HG03460 (cell line): ENCODE measurements at regions not wholly inside any gene's neighbourhood (a gene's known extent, or its start where the extent isn't known, plus 50 kb on each side); places are given as distances from the start of the nearest gene placed in this dataset.
"Not testable (repeated sequence)": the region's sequence is repeated elsewhere in the genome, so short reads cannot be mapped to it uniquely, and the experiment has no call there.

Experiments
- ATAC-seq: cut with Tn5 transposase; IDR thresholded peaks from one replicate; pipeline ENCODE4 v1.9.1; 2021; ENCODE audit not compliant: unreplicated experiment

DNA sequence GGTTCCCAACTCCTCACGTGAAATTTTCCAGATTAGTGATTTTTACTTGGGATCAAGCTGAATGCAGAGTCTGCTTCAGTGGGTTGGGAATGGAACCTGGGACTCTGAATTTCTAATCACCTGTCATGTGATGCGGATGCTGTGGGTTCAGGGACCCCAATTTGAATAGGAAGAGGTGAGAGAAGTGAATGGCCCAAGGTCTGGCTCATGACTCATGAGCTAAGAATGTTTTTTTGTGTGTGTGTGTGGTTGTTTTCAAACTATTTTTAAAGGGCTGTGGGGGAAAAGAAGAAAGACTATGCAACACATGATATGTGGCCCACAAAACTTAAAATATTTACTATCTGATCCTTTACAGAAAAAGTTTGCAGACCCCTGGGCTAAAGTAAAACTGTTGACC lies 108.5 kb upstream of the CYRIA start:
- no peak for ATAC-seq

DNA sequence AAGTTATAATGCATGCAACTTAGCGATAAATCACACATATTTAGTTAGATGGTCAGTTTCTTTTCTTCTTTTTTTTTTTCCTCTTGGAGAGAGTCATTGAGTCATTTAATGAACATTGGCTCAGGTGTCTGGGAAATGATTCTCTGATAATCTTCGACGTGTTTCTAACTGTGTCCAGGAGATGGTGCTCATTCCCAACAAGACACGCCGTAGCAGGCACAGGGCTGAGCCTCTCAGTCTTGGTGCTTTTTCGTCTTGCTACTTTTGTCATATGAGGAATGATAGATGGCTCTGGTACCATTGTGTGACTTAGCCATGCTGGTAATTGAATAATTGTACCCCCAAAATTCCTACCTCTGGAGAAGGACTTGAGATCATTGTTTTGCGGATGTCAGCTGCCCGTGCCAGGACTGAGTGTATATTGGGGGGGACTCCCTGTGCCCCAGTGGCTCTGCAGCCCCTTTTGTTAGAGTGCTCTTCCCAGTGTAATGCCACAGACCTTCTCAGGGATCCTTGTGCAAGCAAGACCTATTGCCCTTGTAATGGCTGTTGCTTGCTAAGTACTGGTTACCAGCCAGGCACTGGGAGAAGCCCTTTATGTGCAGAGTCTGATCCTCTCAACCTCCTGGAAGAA lies 107.6 kb upstream of the CYRIA start:
- ATAC-seq: peak; percentile 67

DNA sequence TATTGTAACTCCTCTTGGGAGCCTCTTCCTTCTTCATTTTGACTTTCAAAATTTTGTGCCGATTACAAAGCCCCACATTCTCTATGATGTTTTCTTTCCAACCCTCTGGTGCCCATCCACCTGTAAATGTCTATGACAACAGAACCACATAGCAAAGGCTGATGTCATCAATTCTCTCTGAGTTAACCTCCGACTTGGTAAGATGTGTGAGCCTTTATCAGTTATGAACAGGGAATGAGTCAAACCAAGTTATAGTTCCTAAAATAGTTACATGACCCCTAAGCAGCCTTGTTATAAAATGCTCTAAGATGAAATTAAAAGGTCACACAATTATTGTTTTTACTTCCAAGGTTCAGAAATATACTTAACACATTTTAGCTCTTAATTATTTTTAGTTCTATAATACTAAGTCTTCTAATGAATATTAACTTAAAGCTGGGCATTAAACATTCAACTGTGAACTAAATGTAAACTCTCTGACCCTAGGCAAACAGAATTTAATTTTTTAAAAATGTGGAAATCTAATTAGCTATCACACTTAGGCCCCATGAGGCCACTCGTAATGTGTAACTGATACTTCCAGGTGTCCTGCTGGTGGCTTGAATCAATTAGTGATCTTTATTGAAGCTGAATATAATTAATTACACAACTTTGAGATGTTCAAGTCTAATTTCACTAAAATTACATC lies 102.3 kb upstream of the CYRIA start:
- no peak for ATAC-seq

DNA sequence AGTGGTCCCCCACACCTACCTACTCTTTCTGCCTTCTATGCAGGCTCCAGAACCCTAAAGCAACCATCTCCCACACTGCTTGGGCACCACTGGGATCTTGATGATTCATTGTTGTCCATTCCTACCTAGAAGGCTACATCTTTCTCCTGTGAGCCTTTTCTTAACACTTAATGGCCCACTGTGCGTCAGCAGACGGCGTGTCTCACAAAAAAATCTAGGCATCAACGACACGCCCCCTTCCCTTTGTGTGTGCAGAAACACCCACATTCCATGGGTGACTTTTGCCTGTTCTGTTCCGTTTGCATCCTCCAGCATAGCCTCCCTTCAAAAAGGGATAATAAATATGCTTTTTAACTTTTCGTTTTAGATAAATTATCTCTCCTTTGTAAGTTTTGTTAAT lies 99.7 kb upstream of the CYRIA start:
- ATAC-seq: no peak

DNA sequence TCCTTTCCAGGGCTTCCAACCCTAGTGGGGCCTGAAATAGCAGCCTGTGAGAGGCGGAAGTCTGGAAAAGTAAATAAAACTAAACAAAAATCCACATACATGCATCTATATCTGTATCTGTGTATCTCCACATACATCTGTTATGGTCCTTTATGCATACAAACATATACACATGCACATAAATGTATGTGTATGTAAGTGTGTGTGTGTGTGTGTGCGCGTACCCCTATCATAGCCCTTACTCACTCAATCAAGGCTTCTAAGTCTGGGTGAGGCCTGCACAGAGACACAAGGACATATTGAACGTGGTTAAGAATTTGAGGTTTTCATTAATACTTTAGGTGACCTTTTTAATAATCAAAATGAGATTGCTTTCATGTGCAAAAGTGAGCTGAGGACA lies 98.9 kb upstream of the CYRIA start:
- no peak for ATAC-seq

DNA sequence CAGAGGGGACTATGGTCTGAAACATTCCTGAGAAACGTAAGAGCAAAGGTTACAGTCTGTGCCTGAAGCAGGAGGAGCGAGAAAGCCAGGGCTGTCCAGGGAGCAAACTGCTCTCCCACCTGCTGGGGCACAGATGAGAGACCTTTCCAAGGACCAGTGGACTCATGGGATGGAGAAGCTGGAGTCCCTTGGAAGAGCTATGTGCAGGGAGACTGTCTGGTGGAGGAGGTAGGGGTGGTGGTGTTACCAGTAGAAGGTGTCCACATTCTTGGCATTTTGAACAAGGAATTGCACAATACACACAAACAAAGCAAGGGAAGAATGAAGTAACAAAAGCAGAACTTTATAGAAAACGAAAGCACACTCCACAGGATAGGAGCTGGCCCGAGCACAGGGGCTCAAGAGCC lies 97.9 kb upstream of the CYRIA start:
- ATAC-seq: no peak

DNA sequence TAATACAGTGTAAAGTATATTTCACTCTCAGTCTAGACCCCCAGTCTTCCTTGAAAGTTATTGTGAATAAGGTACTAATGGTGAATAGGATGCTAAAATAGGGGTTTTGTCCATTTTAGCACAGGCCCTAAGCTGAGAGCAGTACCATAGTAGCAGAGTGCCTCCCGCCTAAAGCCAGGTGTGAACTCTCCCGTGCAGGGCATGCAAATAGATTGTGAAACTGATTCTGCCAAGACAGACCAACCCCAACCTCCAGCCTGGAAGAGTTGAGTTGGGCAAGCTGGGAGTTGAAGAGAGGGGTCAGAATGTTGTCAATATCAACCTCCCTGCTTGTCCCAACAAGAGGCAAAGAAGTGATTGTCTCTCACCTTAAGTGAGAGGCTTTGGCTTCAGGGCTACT lies 97.4 kb upstream of the CYRIA start:
- no peak for ATAC-seq

DNA sequence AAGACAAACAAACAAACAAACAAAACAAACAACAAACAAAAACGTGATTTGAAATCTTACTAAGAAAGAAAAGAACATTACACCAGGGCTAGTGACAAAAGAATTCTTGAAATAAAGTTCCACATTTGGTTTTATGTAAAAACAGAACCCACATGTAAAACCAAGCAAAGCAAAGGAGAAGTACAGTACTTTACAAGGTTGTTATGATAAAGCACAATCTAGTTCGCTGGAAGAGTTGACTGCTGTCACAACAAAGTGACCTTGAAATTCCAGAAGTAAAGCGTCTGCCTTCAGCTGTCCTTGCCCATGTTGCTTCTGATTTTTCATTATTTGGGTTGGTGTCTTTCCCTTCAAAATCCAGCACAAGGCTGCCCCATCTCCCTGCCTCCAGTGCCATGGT lies 94.8 kb upstream of the CYRIA start:
- ATAC-seq: no peak

DNA sequence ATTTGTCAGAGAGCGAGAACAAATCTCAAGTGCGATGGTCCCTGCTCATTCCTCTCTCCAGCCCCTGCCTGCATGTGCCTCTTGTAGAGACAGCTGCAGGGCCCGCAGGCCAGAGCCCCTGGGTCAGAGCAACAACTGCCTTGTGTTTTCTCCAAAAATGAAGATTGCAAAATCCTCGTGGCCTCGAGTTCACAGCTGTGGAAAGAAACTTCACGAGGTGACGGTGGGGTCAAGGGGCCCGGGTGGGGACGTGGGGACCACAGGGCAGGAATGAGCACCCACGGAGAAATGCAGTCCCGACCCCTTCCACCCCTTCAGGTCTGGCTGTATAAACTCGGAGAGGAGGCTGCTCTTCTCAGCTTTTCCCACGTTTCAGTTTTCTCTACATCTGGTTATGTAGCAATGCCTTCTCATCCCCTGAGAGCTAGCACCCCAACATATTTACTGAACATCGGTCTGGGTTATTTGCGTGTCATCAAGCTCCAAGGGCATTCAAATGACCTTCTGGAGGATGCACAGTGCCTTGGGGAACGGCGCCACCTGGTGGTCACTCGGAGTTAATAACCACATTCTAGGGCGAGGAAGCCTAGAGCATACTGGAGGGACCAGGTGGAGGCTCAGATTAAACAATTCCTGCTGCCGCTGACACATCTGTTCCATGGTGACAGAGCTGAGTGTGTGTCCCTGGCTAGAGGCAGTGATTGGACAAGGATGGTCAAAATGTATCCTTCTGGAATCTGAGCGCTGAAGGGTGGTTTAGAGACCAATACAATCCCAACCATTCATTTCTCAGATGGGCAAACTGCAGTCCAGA lies 91.4 kb upstream of the CYRIA start:
- peak; percentile 97 for ATAC-seq

DNA sequence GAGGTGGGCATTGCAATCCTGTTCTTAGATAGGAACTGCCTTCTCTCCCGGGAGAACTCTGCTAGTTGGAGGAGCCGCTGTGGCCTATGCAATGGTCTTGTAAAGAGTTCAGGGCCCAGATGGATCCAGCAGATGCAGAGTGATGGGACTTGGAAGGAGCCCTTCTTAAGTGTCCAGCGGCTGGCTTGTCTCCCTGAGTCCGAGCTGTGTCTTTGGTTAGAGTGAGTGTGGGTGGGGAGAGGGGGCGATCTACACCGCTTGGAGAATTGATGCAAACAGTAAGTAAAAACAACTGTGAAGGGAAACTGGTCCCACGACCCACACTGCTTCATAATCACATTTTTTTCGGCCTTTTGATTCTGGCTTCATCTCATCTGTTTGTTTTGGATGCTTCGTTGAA lies 89.8 kb upstream of the CYRIA start:
- no peak for ATAC-seq

DNA sequence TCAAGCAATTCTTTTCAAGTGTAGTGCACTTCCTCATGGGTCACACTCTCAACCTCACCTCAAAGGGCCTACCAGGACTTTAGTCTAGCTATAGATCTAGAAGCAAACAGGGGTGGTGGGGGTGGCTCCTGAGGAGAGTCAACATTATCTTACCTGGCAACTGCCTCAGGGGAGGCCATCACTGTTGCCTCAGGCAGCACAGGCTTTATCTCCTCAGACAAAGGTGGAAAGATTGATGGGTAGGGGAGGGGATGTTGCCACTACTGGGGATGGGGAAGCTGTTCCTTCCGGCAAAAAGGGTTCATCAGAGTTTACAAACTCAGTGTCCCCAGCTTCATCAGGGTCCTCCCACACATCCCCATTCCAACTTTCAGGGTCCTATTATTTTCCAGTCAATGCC lies 87.4 kb upstream of the CYRIA start:
- ATAC-seq: not testable (repeated sequence)

DNA sequence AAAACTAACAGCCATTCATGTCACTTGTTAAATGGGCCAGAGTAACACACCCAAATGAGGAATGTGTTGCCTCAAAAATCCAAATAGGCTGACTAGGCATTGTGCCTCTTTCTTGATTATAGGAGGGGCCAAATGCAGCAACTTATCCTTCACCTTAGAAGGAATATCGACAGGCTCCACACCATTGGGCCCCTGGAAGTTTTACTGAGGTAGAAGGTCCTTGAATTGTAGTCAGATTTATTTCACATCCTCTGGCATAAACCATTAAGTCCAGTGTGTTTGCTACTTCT lies 85.2 kb upstream of the CYRIA start:
- ATAC-seq: not testable (repeated sequence)

DNA sequence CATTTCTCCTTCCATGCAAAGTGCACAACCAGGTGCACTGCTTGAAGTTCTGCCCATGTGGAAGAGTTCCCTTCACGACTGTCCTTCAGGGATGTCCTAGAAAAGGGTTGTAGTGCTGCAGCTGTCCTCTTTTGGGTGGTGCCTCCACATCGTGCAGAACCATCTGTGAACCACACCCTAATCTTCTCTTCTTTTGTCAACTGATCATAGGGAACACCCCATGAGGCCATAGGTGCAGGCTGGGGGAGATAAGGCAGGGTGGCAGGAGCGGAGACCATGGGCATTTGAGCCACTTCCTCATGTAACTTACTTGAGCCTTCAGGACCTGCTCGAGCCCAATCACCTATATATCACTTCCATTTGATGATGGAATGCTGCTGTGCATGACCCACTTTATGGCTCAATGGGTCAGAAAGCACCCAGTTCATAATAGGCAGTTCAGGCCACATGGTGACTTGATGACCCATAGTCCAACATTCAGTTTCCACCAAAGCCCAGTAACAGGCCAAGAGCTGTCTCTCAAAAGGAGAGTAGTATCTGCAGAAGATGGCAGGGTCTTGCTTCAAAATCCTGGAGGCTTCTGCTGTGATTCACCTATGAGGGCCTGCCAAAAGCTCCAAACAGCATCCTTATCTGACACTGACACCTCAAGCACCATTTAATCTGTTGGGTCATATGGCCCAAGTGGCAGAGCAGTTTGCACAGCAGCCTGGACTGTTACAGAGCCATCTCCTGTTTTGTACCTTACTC lies 84.7 kb upstream of the CYRIA start:
- ATAC-seq: no peak

DNA sequence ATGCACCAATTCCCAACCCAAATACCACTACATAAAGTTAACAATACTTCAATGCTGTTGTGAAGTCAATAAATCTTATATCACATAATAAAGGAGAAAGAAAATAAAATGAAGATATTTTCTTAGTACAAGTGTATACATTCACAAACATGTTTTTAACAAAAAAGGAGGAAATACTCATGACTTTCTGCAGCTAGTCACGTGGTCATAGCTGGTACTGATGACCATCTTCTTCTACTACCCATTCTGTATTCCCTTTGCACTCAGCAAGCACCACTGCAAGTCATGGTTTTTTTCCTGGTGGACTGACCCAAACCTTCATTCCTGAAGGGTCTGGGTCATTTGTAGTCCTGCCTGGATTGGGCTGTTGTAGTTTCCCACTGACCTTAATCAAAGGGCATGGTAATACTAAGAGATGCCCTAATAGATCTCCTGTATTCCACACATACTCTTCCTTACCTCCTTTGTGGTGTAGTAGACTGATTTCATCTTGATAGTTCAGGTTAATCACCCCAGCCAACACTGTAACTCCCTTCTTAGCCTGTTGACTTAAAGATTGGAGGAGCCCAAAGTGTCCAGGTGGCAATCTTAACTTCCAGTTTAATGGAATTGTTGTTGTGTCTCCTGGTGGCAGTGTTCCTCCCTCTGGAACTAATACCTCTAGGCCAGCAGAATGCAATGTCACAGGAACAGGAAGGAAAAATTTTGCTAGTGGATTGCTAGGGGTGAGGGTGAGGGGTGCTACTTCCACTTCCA lies 83.1 kb upstream of the CYRIA start:
- not testable (repeated sequence) for ATAC-seq

DNA sequence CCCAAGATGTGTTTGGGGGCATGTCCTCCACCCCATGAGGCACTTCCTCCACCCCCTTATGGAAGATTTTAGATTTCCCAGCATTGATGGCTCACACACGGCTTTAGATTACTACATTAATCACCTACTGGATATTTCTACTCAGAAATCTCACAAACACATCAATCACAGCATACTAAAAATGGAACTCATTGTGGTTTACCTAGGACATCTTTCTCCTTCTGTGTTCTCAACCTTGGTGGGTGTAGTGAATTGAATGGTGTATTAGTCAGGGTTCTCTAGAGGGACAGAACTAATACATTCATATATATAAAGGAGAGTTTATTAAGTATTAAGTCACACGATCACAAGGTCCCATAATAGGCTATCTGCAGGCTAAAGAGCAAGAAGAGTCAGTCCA lies 82.1 kb upstream of the CYRIA start:
- ATAC-seq: no peak

DNA sequence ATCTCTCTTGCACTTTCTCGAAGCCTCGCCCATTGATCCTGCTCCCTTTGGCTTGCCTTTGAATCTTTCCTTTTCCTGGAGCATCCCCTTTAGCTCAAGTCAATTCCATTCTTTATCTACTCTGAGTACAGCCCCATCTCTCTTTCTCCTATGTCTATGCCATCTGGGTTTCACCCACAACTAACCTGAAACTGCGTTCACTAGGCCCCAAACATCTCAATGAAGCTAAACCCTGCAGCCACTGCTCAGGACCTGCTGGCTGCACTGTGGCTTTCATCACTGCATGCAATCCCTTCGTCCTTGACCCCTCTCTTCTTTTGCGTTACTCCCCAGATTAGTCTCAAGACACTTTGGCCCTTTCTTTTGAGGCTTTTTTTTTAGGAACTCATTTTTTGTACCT lies 81.6 kb upstream of the CYRIA start:
- no peak for ATAC-seq

DNA sequence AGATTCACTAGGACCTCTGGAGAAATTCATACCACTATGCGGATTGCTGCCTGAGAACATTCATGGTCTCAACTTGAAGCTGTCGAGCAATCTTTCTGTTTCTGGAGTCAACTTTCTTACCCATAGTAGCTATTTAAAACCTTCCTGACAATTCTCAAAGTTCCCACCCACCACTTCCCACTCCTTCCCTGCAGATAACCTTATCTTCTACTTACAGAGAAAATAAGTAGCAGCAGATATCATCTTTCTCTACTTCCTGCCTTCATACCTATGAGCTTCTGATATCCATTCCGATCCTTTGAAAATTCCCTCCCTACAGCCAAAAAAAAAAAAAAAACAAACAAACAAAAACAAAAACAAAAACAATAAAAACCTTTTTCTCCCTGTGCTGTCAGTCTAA lies 81.2 kb upstream of the CYRIA start:
- no peak for ATAC-seq

DNA sequence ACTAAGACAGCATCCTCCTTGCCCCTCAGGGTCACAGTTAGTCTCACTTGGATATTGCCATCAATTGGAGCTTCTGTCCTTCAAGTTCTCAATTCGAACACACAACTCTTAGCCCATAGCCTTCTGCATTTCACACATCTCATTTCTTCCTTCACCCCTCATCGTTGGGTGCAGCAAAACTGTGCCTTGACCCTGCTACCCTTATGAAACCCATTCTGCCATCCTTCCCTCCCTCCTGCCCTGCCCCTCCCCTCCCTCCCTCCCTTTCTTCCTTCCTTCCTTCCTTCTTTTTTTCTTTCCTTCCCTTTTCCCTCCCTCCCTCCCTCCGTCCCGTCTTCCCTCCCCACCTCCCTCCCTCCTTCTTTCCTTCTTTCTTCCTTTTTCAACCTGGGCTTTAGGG lies 80.7 kb upstream of the CYRIA start:
- no peak for ATAC-seq

DNA sequence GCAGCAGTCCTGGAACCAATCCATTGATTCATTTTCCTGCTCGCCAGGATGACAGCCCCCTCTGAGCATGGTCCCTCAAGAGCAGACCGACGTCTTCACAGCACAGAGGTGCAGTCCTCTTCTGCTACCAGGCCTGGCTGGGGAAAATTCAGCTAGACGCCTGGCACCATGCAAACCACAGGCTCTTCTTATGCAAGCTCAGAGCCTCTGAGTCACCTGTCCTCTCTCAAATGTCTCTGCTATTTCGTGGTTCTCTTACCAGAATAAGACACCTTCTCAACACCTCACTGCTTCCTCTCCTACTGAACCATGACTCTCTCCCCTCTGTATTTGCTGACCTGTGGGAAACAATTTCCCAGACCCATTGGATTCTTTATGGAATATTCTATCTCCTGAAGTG lies 79.8 kb upstream of the CYRIA start:
- no peak for ATAC-seq

DNA sequence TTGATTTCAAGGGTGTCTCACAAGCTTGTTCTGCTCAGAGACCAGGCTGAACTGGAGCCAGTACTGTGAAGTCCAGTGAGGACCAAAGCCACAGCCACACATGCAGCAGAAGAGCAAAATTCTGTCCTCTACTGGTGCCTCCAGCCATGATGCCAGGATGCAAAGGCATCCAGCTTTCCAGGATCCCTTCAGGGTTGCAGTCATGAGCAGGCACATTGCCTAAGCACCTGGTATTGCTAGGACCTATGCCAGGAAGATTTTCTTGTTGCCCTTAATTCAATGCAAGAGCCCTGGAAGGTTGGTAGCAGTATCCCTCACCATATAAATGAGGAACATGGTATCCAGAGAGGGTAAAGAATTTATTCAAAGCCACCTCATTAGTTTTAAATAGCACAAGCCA lies 78.9 kb upstream of the CYRIA start:
- no peak for ATAC-seq

DNA sequence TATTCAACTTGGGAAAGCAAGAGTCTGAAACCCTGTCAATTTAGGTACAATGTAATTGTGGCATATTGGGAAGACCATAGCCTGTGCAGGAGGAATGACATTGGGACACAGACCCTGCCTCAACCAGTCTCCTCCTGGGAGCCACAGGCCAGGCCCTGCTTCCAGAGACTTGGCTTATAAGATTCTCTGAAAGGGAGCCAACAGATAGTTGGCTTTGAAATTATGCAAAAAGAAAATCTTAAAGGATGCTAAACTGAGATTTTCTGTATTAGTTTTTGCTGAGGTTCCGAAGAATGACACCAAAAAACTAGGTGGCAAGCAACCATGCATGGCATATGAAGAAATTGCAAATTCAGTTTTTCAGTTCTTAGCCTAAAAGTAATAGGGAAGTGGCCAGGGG lies 76.4 kb upstream of the CYRIA start:
- no peak for ATAC-seq
